Sigmoid colon (tissue), 4 donors: ENCODE measurements at regions not wholly inside any gene's neighbourhood (a gene's known extent, or its start where the extent isn't known, plus 50 kb on each side); places are given as distances from the start of the nearest gene placed in this dataset.

ENCODE experiments used
- CTCF ChIP-seq, 4 experiments: fragments of 450-650 bp in 3 of 4; fragments of 200-600 bp in 1 of 4; IDR thresholded peaks; one replicate each; pipeline ENCODE4 v1.5.1; 2016 to 2019; ENCODE audit warnings: antibody characterized with exemption in 4 of 4, mild to moderate bottlenecking in 3 of 4, moderate library complexity in 2 of 4
- POLR2A ChIP-seq, 2 donors: fragments of 450-650 bp; IDR thresholded peaks; one replicate each; pipeline ENCODE4 v1.6.1; 2016; ENCODE audit warnings: antibody characterized with exemption in 2 of 2, mild to moderate bottlenecking in 2 of 2, moderate library complexity in 2 of 2
- POLR2AphosphoS5 ChIP-seq, 4 donors: sonication (generic); formaldehyde crosslinking; IDR thresholded peaks; one replicate each; pipeline ENCODE4 v1.6.1; 2017; ENCODE audit warnings: antibody characterized with exemption in 4 of 4

DNA sequence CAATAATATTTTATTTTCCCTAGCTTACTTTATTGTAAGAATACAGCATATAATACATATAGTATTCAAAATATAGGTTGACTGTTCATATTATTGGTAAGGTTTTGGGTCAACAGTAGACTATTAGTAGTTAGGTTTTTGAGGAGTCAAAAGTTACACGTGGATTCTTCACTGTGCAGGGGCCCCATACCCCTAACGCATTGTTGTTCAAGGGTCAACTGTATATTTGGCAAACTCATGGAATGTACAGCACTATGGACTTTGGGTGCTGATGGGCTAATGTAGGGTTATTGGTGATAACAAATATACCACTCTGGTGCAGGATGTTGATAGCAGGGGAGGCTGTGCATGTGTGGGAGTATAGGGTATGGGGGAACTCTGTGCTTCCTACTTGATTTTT lies 397.2 kb downstream of the BCKDHB start:
- TF ChIP-seq CTCF (IDR thresholded peaks at IDR 0.05) (no peak), POLR2A (IDR thresholded peaks at IDR 0.05) (no peak), POLR2AphosphoS5 (IDR thresholded peaks at IDR 0.05) (no peak)
